A549 (cell line): ENCODE measurements at regions not wholly inside any gene's neighbourhood (a gene's known extent, or its start where the extent isn't known, plus 50 kb on each side); places are given as distances from the start of the nearest gene placed in this dataset.
A peak's percentile ranks its signal among the peaks of the same experiment; 100 is the strongest.

Experiments used
- ATAC-seq, 2 experiments: fragments of 200-7000 bp in 1 of 2; fragments of >200 bp in 1 of 2; cut with Nextera tagmentation in 1 of 2; cut with Tn5 transposase in 1 of 2; 3 replicates each; pipeline versions ENCODE4 v1.8.0 to v1.9.1; 2018 to 2020; ENCODE audit warnings: mild to moderate bottlenecking in 1 of 2, moderate library complexity in 1 of 2
- CTCF ChIA-PET: fragments of 300-600 bp; sonication (Branson Sonifier 250); formaldehyde crosslinking; extraction: SDS; loops from one replicate; lab custom pipeline; 2021; ENCODE audit warnings: antibody characterized with exemption, inconsistent platforms; lab: Yijun Ruan, JAX
- POLR2A ChIA-PET: fragments of 350-600 bp; formaldehyde crosslinking; extraction: SDS; loops from one replicate; lab custom pipeline; 2021; ENCODE audit warnings: antibody characterized with exemption, inconsistent platforms; lab: Yijun Ruan, JAX
- DNase-seq, 2 experiments: peaks; one replicate each; pipeline versions ENCODE4 v3.0.0 to v3.0.0-alpha.2; 2011 to 2016; ENCODE audit warnings: low read depth in 1 of 2, low spot score in 1 of 2
- FAIRE-seq: peaks from 2 replicates; lab custom pipeline; 2011; peaks lifted over from hg19 to GRCh38; lab: Jason Lieb, UNC
- H3K27ac ChIP-seq, 2 experiments: fragments of >200 bp; sonication (Bioruptor Twin); formaldehyde crosslinking; 3 replicates each; pipeline ENCODE4 v1.5.1; 2016 to 2017
- H3K4me1 ChIP-seq: fragments of >200 bp; sonication (Bioruptor Twin); formaldehyde crosslinking; 3 replicates; pipeline ENCODE4 v1.6.1; 2016
- H3K4me2 ChIP-seq: fragments of >200 bp; sonication (Bioruptor Twin); formaldehyde crosslinking; 3 replicates; pipeline ENCODE4 v1.6.1; 2016
- H3K4me3 ChIP-seq: fragments of >200 bp; sonication (Bioruptor Twin); formaldehyde crosslinking; 3 replicates; pipeline ENCODE4 v1.5.1; 2016
- H3K9me3 ChIP-seq: fragments of >200 bp; sonication (Bioruptor Twin); formaldehyde crosslinking; 3 replicates; pipeline ENCODE4 v1.6.1; 2016
- BHLHE40 ChIP-seq: IDR thresholded peaks from 2 replicates; pipeline ENCODE4 v1.6.1; 2012; ENCODE audit warnings: low read depth, low read length, inconsistent platforms
- ESRRA ChIP-seq: fragments of 150-350 bp; IDR thresholded peaks from 2 replicates; pipeline ENCODE4 v1.6.1; 2014; ENCODE audit warnings: mild to moderate bottlenecking, low read length, borderline replicate concordance
- GATA3 ChIP-seq: IDR thresholded peaks from 2 replicates; pipeline ENCODE4 v1.6.1; 2012; ENCODE audit warnings: borderline replicate concordance
- HEYL ChIP-seq: fragments of 250-450 bp; sonication (Bioruptor Pico); IDR thresholded peaks from 2 replicates; pipeline ENCODE4 v1.8.0; 2021; ENCODE audit warnings: mild to moderate bottlenecking, moderate library complexity
- KDM5A ChIP-seq: fragments of 200-600 bp; sonication (generic); IDR thresholded peaks from 2 replicates; pipeline ENCODE4 v1.6.1; 2016; ENCODE audit warnings: antibody characterized with exemption, mild to moderate bottlenecking
- MAFK ChIP-seq: fragments of 450-650 bp; IDR thresholded peaks from 2 replicates; pipeline ENCODE4 v1.6.1; 2014; ENCODE audit not compliant: partially characterized antibody
- MAX ChIP-seq: IDR thresholded peaks from 2 replicates; pipeline ENCODE4 v1.6.1; 2012
- MYC ChIP-seq: IDR thresholded peaks from 2 replicates; pipeline ENCODE4 v1.6.1; 2012; ENCODE audit warnings: mild to moderate bottlenecking, inconsistent platforms, low read length, improper control_type of control experiment, borderline replicate concordance
- NFE2L2 ChIP-seq: fragments of 150-350 bp; conservative IDR thresholded peaks from 2 replicates; pipeline ENCODE4 v1.6.1; 2014; ENCODE audit warnings: low read length
- POLR2A ChIP-seq: IDR thresholded peaks from 2 replicates; pipeline ENCODE4 v1.6.1; 2012; ENCODE audit warnings: mild to moderate bottlenecking, low read length
- RFX5 ChIP-seq: fragments of 450-650 bp; IDR thresholded peaks from 2 replicates; pipeline ENCODE4 v1.7.1; 2014; ENCODE audit warnings: antibody characterized with exemption, mild to moderate bottlenecking, moderate library complexity
- WGBS: methylation state at CpG from one replicate; pipeline ENCODE4 v1.1.6; 2017; ENCODE audit errors: missing lambda C conversion rate; 5-methylcytosine and 5-hydroxymethylcytosine counted together
- TF ChIP-seq, protein P1 (sequence below): fragments of >200 bp; sonication (Bioruptor Twin); formaldehyde crosslinking; IDR thresholded peaks from 3 replicates; pipeline ENCODE4 v1.6.1; 2016
- TF ChIP-seq, protein P2 (sequence below): fragments of >200 bp; sonication (Bioruptor Twin); formaldehyde crosslinking; IDR thresholded peaks from 3 replicates; pipeline ENCODE4 v1.5.1; 2016
- TF ChIP-seq, protein P3 (sequence below): fragments of 200-600 bp; sonication (generic); IDR thresholded peaks from 2 replicates; pipeline ENCODE4 v1.6.1; 2016; ENCODE audit warnings: antibody characterized with exemption, mild to moderate bottlenecking, moderate library complexity

DNA sequence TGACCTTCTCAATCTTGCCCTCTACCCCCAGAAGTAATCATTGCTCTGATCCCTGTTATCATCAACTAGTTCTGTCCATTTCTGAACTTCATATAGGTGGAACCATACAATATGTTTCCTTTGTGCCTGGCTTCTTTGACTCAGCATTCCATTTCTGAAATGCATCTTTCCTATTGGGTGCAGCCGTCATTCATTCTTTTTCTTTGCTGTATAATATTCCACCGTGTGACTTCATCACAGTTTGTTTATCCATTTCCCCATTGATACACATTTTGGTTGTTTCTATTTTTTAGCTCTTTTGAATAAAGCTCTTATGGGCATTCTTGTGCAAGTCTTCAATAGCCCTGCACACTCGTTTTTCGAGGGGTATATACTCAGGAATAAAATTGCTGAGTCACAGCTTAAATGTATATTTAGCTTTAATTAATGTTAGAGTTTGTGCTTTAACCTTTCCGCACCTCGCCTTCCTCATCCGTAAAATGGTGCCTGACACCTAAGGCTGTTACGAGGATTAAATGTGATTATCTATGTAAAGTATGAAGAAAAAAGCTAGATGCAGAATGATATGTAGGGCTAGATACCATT lies 491.6 kb downstream of the MIAT start:
- 89% methylated on average over 8 of the region's 8 CpGs for WGBS
- DNase-seq (no peak), ATAC-seq (no peak), FAIRE-seq (no peak)
- H3K4me2 ChIP-seq = no peak overlapping the region
- H3K27ac ChIP-seq = peak overlapping the region in 1 of 2 experiments; percentile 30; a peak in 1 of 6 replicates
- no peaks in the 10 kb centered on the region for H3K9me3 ChIP-seq
- H3K4me1 ChIP-seq = peaks cover 26% of the 10 kb centered on the region
- no peak overlapping the region for H3K4me3 ChIP-seq
- ChIA-PET POLR2A (no interaction called here), CTCF (interaction anchor here (0.6 kb wide), 1 partner anchor 610 kb away, joined by 3 read pairs; no protein-coding TSS in a partner anchor)
- TF ChIP-seq MAFK = peak; percentile 80
- TF ChIP-seq RFX5 = no peak
- TF ChIP-seq NFE2L2 = peak; percentile 64

GRCh38 chr22:27149921-27150543 lies 492.6 kb downstream of the MIAT start:
- WGBS = 78% methylated on average over 11 of the region's 12 CpGs
- H3K4me2 ChIP-seq = no peak overlapping the region; the same call in 2 of the 3 replicates
- POLR2A ChIA-PET = no interaction called here

DNA sequence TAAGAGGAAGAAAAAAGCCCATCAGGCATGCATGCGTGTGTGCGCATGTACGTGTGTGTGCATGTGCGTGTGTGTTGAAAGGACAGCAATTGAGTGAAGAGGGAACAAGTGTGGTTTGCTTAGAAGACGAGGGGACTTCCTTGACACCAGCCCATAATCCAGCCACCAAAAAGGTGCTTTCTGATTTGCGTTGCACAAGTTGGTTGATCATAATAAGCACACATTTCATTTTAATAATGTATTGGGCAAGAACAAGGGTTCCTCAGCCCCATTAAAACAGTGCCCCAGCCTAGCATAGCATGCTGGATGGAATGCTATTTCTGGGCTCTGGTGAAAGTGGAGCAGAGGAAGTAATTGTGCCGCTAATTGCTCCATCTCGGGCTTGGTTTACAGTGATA lies 493.2 kb downstream of the MIAT start:
- ChIA-PET POLR2A (no interaction called here), CTCF (interaction anchor here (1.5 kb wide), 1 partner anchor 10 kb away, joined by 3 read pairs; no protein-coding TSS in a partner anchor)
- no peak for TF ChIP-seq KDM5A
- no peak overlapping the region for H3K4me3 ChIP-seq
- DNase-seq = no peak
- peak overlapping the region; percentile 21 to 65; a peak in 5 of 6 replicates for H3K27ac ChIP-seq
- no peak for FAIRE-seq
- H3K4me1 ChIP-seq = peaks cover 26% of the 10 kb centered on the region
- 88% methylated on average over 8 of the region's 8 CpGs for WGBS
- no peaks in the 10 kb centered on the region for H3K9me3 ChIP-seq
- no peak overlapping the region for H3K4me2 ChIP-seq
- ATAC-seq = no peak

More at GRCh38 chr22:27149921-27150543, 492.6 kb downstream of the MIAT start:
- ATAC-seq (no peak), DNase-seq (no peak), FAIRE-seq (no peak)
- H3K4me1 ChIP-seq = peaks cover 26% of the 10 kb centered on the region
- TF ChIP-seq MYC (no peak), HEYL (CRISPR knock-in tag) (no peak), BHLHE40 (no peak)
- TF ChIP-seq, protein P1, sequence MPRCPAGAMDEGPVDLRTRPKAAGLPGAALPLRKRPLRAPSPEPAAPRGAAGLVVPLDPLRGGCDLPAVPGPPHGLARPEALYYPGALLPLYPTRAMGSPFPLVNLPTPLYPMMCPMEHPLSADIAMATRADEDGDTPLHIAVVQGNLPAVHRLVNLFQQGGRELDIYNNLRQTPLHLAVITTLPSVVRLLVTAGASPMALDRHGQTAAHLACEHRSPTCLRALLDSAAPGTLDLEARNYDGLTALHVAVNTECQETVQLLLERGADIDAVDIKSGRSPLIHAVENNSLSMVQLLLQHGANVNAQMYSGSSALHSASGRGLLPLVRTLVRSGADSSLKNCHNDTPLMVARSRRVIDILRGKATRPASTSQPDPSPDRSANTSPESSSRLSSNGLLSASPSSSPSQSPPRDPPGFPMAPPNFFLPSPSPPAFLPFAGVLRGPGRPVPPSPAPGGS = no peak
- CTCF ChIA-PET = interaction anchor here (0.6 kb wide), 1 partner anchor 611 kb away, joined by 3 read pairs; no protein-coding TSS in a partner anchor
- H3K27ac ChIP-seq = peak overlapping the region in 1 of 2 experiments; percentile 65; a peak in 3 of 6 replicates
- no peaks in the 10 kb centered on the region for H3K9me3 ChIP-seq
- H3K4me3 ChIP-seq = no peak overlapping the region

GRCh38 chr22:27151407-27151806 lies 494.0 kb downstream of the MIAT start:
- Histone ChIP-seq H3K4me2 (no peak overlapping the region), H3K9me3 (no peaks in the 10 kb centered on the region)
- TF ChIP-seq POLR2A (no peak), MAX (no peak), MAFK (no peak), ESRRA (no peak), GATA3 (no peak)
- TF ChIP-seq, protein P2, sequence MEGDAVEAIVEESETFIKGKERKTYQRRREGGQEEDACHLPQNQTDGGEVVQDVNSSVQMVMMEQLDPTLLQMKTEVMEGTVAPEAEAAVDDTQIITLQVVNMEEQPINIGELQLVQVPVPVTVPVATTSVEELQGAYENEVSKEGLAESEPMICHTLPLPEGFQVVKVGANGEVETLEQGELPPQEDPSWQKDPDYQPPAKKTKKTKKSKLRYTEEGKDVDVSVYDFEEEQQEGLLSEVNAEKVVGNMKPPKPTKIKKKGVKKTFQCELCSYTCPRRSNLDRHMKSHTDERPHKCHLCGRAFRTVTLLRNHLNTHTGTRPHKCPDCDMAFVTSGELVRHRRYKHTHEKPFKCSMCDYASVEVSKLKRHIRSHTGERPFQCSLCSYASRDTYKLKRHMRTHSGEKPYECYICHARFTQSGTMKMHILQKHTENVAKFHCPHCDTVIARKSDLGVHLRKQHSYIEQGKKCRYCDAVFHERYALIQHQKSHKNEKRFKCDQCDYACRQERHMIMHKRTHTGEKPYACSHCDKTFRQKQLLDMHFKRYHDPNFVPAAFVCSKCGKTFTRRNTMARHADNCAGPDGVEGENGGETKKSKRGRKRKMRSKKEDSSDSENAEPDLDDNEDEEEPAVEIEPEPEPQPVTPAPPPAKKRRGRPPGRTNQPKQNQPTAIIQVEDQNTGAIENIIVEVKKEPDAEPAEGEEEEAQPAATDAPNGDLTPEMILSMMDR = no peak; the same call in 1 of the 3 replicates
- TF ChIP-seq, protein P3, sequence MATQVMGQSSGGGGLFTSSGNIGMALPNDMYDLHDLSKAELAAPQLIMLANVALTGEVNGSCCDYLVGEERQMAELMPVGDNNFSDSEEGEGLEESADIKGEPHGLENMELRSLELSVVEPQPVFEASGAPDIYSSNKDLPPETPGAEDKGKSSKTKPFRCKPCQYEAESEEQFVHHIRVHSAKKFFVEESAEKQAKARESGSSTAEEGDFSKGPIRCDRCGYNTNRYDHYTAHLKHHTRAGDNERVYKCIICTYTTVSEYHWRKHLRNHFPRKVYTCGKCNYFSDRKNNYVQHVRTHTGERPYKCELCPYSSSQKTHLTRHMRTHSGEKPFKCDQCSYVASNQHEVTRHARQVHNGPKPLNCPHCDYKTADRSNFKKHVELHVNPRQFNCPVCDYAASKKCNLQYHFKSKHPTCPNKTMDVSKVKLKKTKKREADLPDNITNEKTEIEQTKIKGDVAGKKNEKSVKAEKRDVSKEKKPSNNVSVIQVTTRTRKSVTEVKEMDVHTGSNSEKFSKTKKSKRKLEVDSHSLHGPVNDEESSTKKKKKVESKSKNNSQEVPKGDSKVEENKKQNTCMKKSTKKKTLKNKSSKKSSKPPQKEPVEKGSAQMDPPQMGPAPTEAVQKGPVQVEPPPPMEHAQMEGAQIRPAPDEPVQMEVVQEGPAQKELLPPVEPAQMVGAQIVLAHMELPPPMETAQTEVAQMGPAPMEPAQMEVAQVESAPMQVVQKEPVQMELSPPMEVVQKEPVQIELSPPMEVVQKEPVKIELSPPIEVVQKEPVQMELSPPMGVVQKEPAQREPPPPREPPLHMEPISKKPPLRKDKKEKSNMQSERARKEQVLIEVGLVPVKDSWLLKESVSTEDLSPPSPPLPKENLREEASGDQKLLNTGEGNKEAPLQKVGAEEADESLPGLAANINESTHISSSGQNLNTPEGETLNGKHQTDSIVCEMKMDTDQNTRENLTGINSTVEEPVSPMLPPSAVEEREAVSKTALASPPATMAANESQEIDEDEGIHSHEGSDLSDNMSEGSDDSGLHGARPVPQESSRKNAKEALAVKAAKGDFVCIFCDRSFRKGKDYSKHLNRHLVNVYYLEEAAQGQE = no peak
- TF ChIP-seq, all 56 proteins: peak for 0
- FAIRE-seq (no peak), DNase-seq (peak in 1 of 2 experiments; percentile 31), ATAC-seq (peak in 1 of 2 experiments; percentile 43; a peak in 1 of 6 replicates)
- Histone ChIP-seq H3K27ac (peak overlapping the region; percentile 32 to 65; a peak in 5 of 6 replicates), H3K4me3 (no peak overlapping the region), H3K4me1 (peaks cover 22% of the 10 kb centered on the region)
- CTCF ChIA-PET = interaction anchor here (0.6 to 1.5 kb wide), 9 partner anchors 10 to 401 kb away, joined by 3 to 4 read pairs (median 3); no protein-coding TSS in a partner anchor
- POLR2A ChIA-PET = interaction anchor here (0.7 kb wide), 1 partner anchor 397 kb away, joined by 4 read pairs; no protein-coding TSS in a partner anchor
- WGBS = 45% methylated on average over 2 of the region's 2 CpGs
